ENCODE measurements at regions not wholly inside any gene's neighbourhood (a gene's known extent, or its start where the extent isn't known, plus 50 kb on each side); places are given as distances from the start of the nearest gene placed in this dataset.

DNA sequence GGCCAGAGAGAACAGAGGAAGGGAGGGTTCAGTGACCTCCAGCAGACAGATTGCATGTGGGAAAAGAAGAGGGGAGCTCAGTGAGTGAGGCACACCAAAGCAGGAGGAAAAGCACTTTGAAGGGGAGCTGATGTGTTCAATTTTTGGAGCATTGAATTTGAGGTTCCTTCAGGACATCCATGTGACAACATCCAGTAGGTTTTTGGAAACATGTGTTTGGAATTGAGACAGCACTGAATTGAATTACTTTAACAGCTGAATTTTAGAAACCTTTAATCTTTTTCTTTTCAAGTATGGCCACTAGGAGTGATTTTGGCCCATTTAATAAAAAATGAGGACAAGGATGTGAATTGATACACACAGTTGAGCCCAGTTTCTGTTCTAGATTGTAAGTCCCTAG lies 101.8 kb upstream of the SEC61G start:
- H3K9me2 ChIP-seq (replicated peaks; ENCODE audit: insufficient read depth, low read length), result no peaks in the 10 kb centered on the region
- no peaks in the 10 kb centered on the region for H3F3A ChIP-seq (ENCODE audit: insufficient read depth)
- no peaks in the 10 kb centered on the region for H3K79me2 ChIP-seq (ENCODE audit: insufficient read depth, low read length)
- no peak overlapping the region for H3K9ac ChIP-seq (ENCODE audit: low read length)
- no peaks in the 10 kb centered on the region for H3K27me3 ChIP-seq (ENCODE audit: low read length)
- H3K4me3 ChIP-seq (ENCODE audit: insufficient read depth, low read length, poor library complexity, severe bottlenecking), result no peak overlapping the region
- no peaks in the 10 kb centered on the region for H4K20me1 ChIP-seq (ENCODE audit: low read depth, low read length)
- TF ChIP-seq EZH2phosphoT487 (conservative IDR thresholded peaks at IDR 0.05; ENCODE audit: low read length), result no peak
- TF ChIP-seq, protein P1, sequence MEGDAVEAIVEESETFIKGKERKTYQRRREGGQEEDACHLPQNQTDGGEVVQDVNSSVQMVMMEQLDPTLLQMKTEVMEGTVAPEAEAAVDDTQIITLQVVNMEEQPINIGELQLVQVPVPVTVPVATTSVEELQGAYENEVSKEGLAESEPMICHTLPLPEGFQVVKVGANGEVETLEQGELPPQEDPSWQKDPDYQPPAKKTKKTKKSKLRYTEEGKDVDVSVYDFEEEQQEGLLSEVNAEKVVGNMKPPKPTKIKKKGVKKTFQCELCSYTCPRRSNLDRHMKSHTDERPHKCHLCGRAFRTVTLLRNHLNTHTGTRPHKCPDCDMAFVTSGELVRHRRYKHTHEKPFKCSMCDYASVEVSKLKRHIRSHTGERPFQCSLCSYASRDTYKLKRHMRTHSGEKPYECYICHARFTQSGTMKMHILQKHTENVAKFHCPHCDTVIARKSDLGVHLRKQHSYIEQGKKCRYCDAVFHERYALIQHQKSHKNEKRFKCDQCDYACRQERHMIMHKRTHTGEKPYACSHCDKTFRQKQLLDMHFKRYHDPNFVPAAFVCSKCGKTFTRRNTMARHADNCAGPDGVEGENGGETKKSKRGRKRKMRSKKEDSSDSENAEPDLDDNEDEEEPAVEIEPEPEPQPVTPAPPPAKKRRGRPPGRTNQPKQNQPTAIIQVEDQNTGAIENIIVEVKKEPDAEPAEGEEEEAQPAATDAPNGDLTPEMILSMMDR (IDR thresholded peaks at IDR 0.05; ENCODE audit: insufficient read depth, low read length, poor library complexity, severe bottlenecking), result no peak
- H3K36me3 ChIP-seq (ENCODE audit: low read length), result no peaks in the 10 kb centered on the region
- H2AFZ ChIP-seq (ENCODE audit: low read depth, low read length, severe bottlenecking), result no peak overlapping the region
- H3K9me3 ChIP-seq (ENCODE audit: insufficient read depth, low read length), result no peaks in the 10 kb centered on the region
- no peak overlapping the region for H3K4me2 ChIP-seq (ENCODE audit: low read depth, low read length, poor library complexity, severe bottlenecking)
- H3K27ac ChIP-seq (ENCODE audit: low read depth, low read length), result no peak overlapping the region

DNA sequence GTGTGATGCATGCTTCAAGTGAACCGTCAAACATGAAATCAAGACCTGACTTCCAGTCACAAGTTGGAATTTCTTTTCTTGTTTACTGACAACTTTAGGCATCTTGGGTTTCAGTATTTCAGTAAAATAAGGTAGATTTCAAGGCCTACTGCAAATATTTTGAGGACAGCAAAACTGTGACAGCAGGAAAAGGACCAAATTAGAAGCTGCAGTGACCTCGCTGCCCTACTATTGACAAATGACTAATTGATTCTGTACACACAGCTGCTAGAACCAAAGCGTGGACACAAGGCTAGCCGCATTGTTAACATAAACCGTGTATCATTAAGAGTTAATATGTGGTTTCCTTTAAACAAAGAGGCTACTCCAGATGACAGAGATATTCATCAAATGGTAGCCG lies 105.7 kb upstream of the SEC61G start:
- no peaks in the 10 kb centered on the region for H3K36me3 ChIP-seq (ENCODE audit: low read length)
- no peaks in the 10 kb centered on the region for H3K27me3 ChIP-seq (ENCODE audit: low read length)
- H3K9ac ChIP-seq (ENCODE audit: low read length), result no peak overlapping the region
- H3K4me3 ChIP-seq (ENCODE audit: insufficient read depth, low read length, poor library complexity, severe bottlenecking), result no peak overlapping the region
- no peaks in the 10 kb centered on the region for H3K79me2 ChIP-seq (ENCODE audit: insufficient read depth, low read length)
- H3K27ac ChIP-seq (ENCODE audit: low read depth, low read length), result no peak overlapping the region
- H3K9me2 ChIP-seq (replicated peaks; ENCODE audit: insufficient read depth, low read length), result no peaks in the 10 kb centered on the region
- no peaks in the 10 kb centered on the region for H4K20me1 ChIP-seq (ENCODE audit: low read depth, low read length)
- no peaks in the 10 kb centered on the region for H3F3A ChIP-seq (ENCODE audit: insufficient read depth)
- H2AFZ ChIP-seq (ENCODE audit: low read depth, low read length, severe bottlenecking), result no peak overlapping the region
- no peaks in the 10 kb centered on the region for H3K9me3 ChIP-seq (ENCODE audit: insufficient read depth, low read length)
- H3K4me2 ChIP-seq (ENCODE audit: low read depth, low read length, poor library complexity, severe bottlenecking), result no peak overlapping the region
- TF ChIP-seq EZH2phosphoT487 (conservative IDR thresholded peaks at IDR 0.05; ENCODE audit: low read length), result no peak
- TF ChIP-seq, protein P1 (IDR thresholded peaks at IDR 0.05; ENCODE audit: insufficient read depth, low read length, poor library complexity, severe bottlenecking), result no peak

DNA sequence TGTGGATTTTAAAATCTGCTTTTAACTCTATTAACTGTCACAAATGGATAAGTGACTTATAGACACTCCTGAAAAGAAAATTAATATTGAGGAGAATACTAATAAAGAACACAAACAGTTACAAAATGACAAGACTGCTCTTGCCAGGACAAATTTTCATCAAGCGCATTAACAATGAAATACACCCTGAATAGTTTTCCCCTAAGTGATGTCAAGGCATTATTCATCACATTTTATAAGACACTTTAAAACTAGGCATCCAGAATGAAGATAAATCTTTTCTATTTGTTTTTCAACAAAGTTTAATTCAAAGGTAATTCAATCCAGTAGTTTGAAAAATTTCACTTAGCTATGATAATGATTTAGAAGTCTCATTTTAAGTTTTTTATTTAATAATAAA lies 110.5 kb upstream of the SEC61G start:
- Histone ChIP-seq H3K4me2 (ENCODE audit: low read depth, low read length, poor library complexity, severe bottlenecking) (no peak overlapping the region), H2AFZ (ENCODE audit: low read depth, low read length, severe bottlenecking) (no peak overlapping the region), H3K27ac (ENCODE audit: low read depth, low read length) (no peak overlapping the region), H3K79me2 (ENCODE audit: insufficient read depth, low read length) (no peaks in the 10 kb centered on the region), H3K36me3 (ENCODE audit: low read length) (peaks cover 2% of the 10 kb centered on the region; the same call in 1 of the 2 replicates), H4K20me1 (ENCODE audit: low read depth, low read length) (no peaks in the 10 kb centered on the region; the same call in 1 of the 2 replicates), H3K9ac (ENCODE audit: low read length) (no peak overlapping the region), H3F3A (ENCODE audit: insufficient read depth) (no peaks in the 10 kb centered on the region), H3K9me2 (replicated peaks; ENCODE audit: insufficient read depth, low read length) (no peaks in the 10 kb centered on the region; the same call in 1 of the 2 replicates), H3K27me3 (ENCODE audit: low read length) (no peaks in the 10 kb centered on the region), H3K9me3 (ENCODE audit: insufficient read depth, low read length) (no peaks in the 10 kb centered on the region), H3K4me3 (ENCODE audit: insufficient read depth, low read length, poor library complexity, severe bottlenecking) (no peak overlapping the region)
- TF ChIP-seq EZH2phosphoT487 (conservative IDR thresholded peaks at IDR 0.05; ENCODE audit: low read length), result no peak
- TF ChIP-seq, protein P1 (IDR thresholded peaks at IDR 0.05; ENCODE audit: insufficient read depth, low read length, poor library complexity, severe bottlenecking), result no peak

Measured in SU-DHL-6 (cell line).